Parathyroid adenoma (tissue), 2 donors: ENCODE measurements at regions not wholly inside any gene's neighbourhood (a gene's known extent, or its start where the extent isn't known, plus 50 kb on each side); places are given as distances from the start of the nearest gene placed in this dataset.

Experiments
- H2AFZ ChIP-seq: fragments of 300-600 bp; sonication (generic); one replicate; pipeline ENCODE4 v1.7.0; 2017; ENCODE audit warnings: antibody characterized with exemption, mild to moderate bottlenecking
- H3K27ac ChIP-seq: fragments of 300-600 bp; sonication (generic); one replicate; pipeline ENCODE4 v1.7.0; 2017
- H3K27me3 ChIP-seq: fragments of 300-600 bp; sonication (generic); one replicate; pipeline ENCODE4 v1.7.0; 2017; ENCODE audit warnings: low read length; ENCODE audit not compliant: control insufficient read depth, insufficient read depth
- H3K36me3 ChIP-seq: fragments of 300-600 bp; sonication (generic); one replicate; pipeline ENCODE4 v1.7.0; 2017; ENCODE audit warnings: low read length; ENCODE audit not compliant: control insufficient read depth, insufficient read depth
- H3K4me1 ChIP-seq: fragments of 300-600 bp; sonication (generic); one replicate; pipeline ENCODE4 v1.7.0; 2017; ENCODE audit warnings: control low read depth
- H3K4me2 ChIP-seq: fragments of 300-600 bp; sonication (generic); one replicate; pipeline ENCODE4 v1.7.0; 2017; ENCODE audit warnings: low read length
- H3K4me3 ChIP-seq: fragments of 300-600 bp; sonication (generic); one replicate; pipeline ENCODE4 v1.7.0; 2017; ENCODE audit warnings: low read depth, low read length
- H3K79me2 ChIP-seq: fragments of 300-600 bp; sonication (generic); one replicate; pipeline ENCODE4 v1.7.0; 2017; ENCODE audit warnings: control low read depth
- H3K9ac ChIP-seq: fragments of 300-600 bp; sonication (generic); one replicate; pipeline ENCODE4 v1.7.0; 2017; ENCODE audit warnings: mild to moderate bottlenecking
- H3K9me3 ChIP-seq: fragments of 300-600 bp; sonication (generic); one replicate; pipeline ENCODE4 v1.7.0; 2017; ENCODE audit warnings: low read length; ENCODE audit not compliant: control insufficient read depth
- CTCF ChIP-seq: fragments of 300-600 bp; sonication (generic); IDR thresholded peaks from one replicate; pipeline ENCODE4 v1.7.0; 2017; ENCODE audit warnings: antibody characterized with exemption, mild to moderate bottlenecking
- donor health status: primary hyperparathyroidism.

DNA sequence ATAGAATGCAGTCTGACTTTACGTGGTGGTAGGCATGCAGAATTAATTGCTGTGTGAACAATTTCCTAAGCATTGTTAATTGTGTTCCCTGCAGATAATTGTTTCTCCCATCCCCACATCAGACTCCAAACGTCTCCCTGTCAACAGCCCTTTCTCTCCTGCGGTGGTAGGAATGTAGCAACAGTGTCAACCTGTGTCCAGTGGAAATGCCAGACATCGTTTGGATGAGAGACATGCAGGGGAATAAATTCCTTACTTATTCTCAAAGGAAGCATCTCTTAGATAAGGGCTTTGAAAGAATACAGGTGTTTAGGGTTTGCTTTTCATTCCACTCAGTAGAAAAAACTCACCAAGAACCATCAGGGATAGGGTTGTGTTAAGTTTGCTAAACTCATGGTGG lies 245.3 kb upstream of the WWC1 start:
- H3K9me3 ChIP-seq, result no peaks in the 10 kb centered on the region
- no peak overlapping the region for H2AFZ ChIP-seq
- no peak overlapping the region for H3K4me3 ChIP-seq
- no peaks in the 10 kb centered on the region for H3K4me1 ChIP-seq
- H3K79me2 ChIP-seq, result no peaks in the 10 kb centered on the region
- H3K36me3 ChIP-seq, result no peaks in the 10 kb centered on the region
- no peaks in the 10 kb centered on the region for H3K27me3 ChIP-seq
- no peak for TF ChIP-seq CTCF
- no peak overlapping the region for H3K4me2 ChIP-seq
- no peak overlapping the region for H3K9ac ChIP-seq
- H3K27ac ChIP-seq, result no peak overlapping the region

GRCh38 chr5:168047043-168047668 lies 244.3 kb upstream of the WWC1 start:
- H3K4me1 ChIP-seq, result no peaks in the 10 kb centered on the region
- H3K79me2 ChIP-seq, result no peaks in the 10 kb centered on the region
- H3K27ac ChIP-seq, result no peak overlapping the region
- no peak overlapping the region for H3K4me2 ChIP-seq
- no peak overlapping the region for H3K4me3 ChIP-seq
- H3K9ac ChIP-seq, result no peak overlapping the region
- H2AFZ ChIP-seq, result no peak overlapping the region
- H3K36me3 ChIP-seq, result no peaks in the 10 kb centered on the region
- TF ChIP-seq CTCF, result peak; percentile 29
- no peaks in the 10 kb centered on the region for H3K9me3 ChIP-seq
- H3K27me3 ChIP-seq, result no peaks in the 10 kb centered on the region

GRCh38 chr5:168047669-168048111 lies 243.8 kb upstream of the WWC1 start:
- Histone ChIP-seq H3K4me2 (no peak overlapping the region), H3K9me3 (no peaks in the 10 kb centered on the region), H3K9ac (no peak overlapping the region), H3K36me3 (no peaks in the 10 kb centered on the region), H3K4me3 (no peak overlapping the region), H3K27me3 (no peaks in the 10 kb centered on the region), H3K79me2 (no peaks in the 10 kb centered on the region), H3K27ac (no peak overlapping the region), H2AFZ (no peak overlapping the region), H3K4me1 (no peaks in the 10 kb centered on the region)
- TF ChIP-seq CTCF, result no peak

GRCh38 chr5:168048486-168048885 lies 243.0 kb upstream of the WWC1 start:
- Histone ChIP-seq H3K4me3 (no peak overlapping the region), H3K79me2 (no peaks in the 10 kb centered on the region), H3K27ac (no peak overlapping the region)

More at GRCh38 chr5:168048486-168048885, 243.0 kb upstream of the WWC1 start:
- Histone ChIP-seq H3K4me1 (no peaks in the 10 kb centered on the region), H3K4me2 (no peak overlapping the region), H2AFZ (no peak overlapping the region), H3K36me3 (no peaks in the 10 kb centered on the region), H3K9me3 (no peaks in the 10 kb centered on the region), H3K27me3 (no peaks in the 10 kb centered on the region), H3K9ac (no peak overlapping the region)
- no peak for TF ChIP-seq CTCF
